IgD-negative memory B cell (primary cell): ENCODE measurements at regions not wholly inside any gene's neighbourhood (a gene's known extent, or its start where the extent isn't known, plus 50 kb on each side); places are given as distances from the start of the nearest gene placed in this dataset.

Experiments used
- H3K27ac Mint-ChIP-seq, 3 donors: one replicate each; pipeline ENCODE4 v1.8.0; 2020 to 2022; ENCODE audit warnings: mild to moderate bottlenecking in 3 of 3, mixed read lengths in 3 of 3, moderate library complexity in 1 of 3
- H3K27me3 Mint-ChIP-seq: one replicate; pipeline ENCODE4 v1.8.0; 2021; ENCODE audit warnings: mixed read lengths
- H3K36me3 Mint-ChIP-seq: one replicate; pipeline ENCODE4 v1.8.0; 2020; ENCODE audit warnings: mild to moderate bottlenecking, mixed read lengths
- H3K4me1 Mint-ChIP-seq, 3 donors: one replicate each; pipeline ENCODE4 v1.8.0; 2020 to 2022; ENCODE audit warnings: mixed read lengths in 3 of 3, mild to moderate bottlenecking in 1 of 3
- H3K4me3 Mint-ChIP-seq, 4 donors: one replicate each; pipeline ENCODE4 v1.8.0; 2020 to 2022; ENCODE audit warnings: mild to moderate bottlenecking in 4 of 4, mixed read lengths in 4 of 4, moderate library complexity in 3 of 4
- H3K9me3 Mint-ChIP-seq, 3 donors: one replicate each; pipeline ENCODE4 v1.8.0; 2020 to 2021; ENCODE audit warnings: mixed read lengths in 3 of 3, mild to moderate bottlenecking in 1 of 3

GRCh38 chr1:209227941-209228340, 355.6 kb upstream of the CAMK1G start:
- Mint-ChIP-seq H3K27me3 (peaks cover 6% of the 10 kb centered on the region), H3K27ac (no peak overlapping the region), H3K4me3 (no peak overlapping the region), H3K36me3 (no peaks in the 10 kb centered on the region), H3K9me3 (peaks cover 0 to 5% (median 4%) of the 10 kb centered on the region in 3 donors), H3K4me1 (peaks cover 0 to 4% (median 4%) of the 10 kb centered on the region in 3 donors)

- Mint-ChIP-seq H3K9me3 (peaks cover 0 to 5% (median 4%) of the 10 kb centered on the region in 3 donors), H3K27me3 (peaks cover 2% of the 10 kb centered on the region), H3K4me3 (no peak overlapping the region)
These were observed 353.9 kb upstream of the CAMK1G start for GRCh38 chr1:209229494-209230061.

GRCh38 chr1:209230314-209230713, 353.2 kb upstream of the CAMK1G start:
- Mint-ChIP-seq H3K9me3 (peaks cover 0 to 4% (median 3%) of the 10 kb centered on the region in 3 donors), H3K4me3 (no peak overlapping the region), H3K27ac (no peak overlapping the region), H3K27me3 (peaks cover 2% of the 10 kb centered on the region), H3K36me3 (no peaks in the 10 kb centered on the region), H3K4me1 (no peaks in the 10 kb centered on the region)

More at GRCh38 chr1:209229494-209230061, 353.9 kb upstream of the CAMK1G start:
- no peak overlapping the region for H3K27ac Mint-ChIP-seq
- no peaks in the 10 kb centered on the region for H3K4me1 Mint-ChIP-seq
- H3K36me3 Mint-ChIP-seq, result no peaks in the 10 kb centered on the region

- Mint-ChIP-seq H3K4me1 (no peaks in the 10 kb centered on the region), H3K27ac (no peak overlapping the region), H3K9me3 (peaks cover 0 to 4% (median 3%) of the 10 kb centered on the region in 3 donors), H3K4me3 (no peak overlapping the region), H3K27me3 (peaks cover 2% of the 10 kb centered on the region), H3K36me3 (no peaks in the 10 kb centered on the region)
These were observed 351.9 kb upstream of the CAMK1G start for GRCh38 chr1:209231476-209232156.

DNA sequence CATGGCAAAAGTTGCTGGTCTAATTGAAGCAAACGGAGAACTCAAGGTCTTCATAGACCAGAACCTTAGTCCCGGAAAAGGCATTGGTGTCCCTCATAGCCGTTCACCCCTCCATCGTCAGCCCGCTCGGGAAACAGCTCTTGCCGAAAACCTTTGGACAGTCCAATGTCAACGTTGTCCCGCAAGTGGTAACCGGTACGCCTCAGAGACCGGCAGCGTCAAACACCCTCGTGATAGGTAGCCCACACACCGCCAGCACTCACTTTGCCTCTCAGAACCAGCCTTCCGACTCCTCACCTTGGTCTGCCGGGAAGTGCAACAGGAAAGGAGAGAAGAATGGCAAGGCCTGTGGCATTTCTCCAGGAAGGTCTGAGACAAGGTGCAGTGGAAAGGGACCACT, 351.3 kb upstream of the CAMK1G start:
- Mint-ChIP-seq H3K27ac (no peak overlapping the region), H3K36me3 (no peaks in the 10 kb centered on the region), H3K9me3 (peaks cover 0 to 4% (median 3%) of the 10 kb centered on the region in 3 donors), H3K4me3 (no peak overlapping the region), H3K27me3 (peaks cover 2% of the 10 kb centered on the region), H3K4me1 (no peaks in the 10 kb centered on the region)

DNA sequence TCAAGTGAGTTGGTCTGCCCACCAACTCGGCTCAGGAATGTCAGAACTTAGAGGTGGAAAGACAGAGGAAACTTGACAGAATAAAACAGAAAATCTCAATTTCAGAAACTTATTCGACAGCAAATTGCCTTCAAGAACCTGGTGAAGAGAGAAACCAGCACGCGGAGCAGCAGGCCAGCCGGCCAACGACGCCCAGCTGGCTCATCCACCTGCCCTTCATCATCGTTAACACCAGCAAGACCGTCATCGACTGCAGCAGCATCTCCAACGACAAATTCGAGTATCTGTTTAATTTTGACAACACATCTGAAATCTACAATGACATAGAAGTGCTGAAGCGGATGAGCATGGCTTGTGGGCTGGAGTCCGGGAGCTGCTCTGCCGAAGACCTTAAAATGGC, 350.8 kb upstream of the CAMK1G start:
- no peak overlapping the region for H3K27ac Mint-ChIP-seq
- no peak overlapping the region for H3K4me3 Mint-ChIP-seq
- no peaks in the 10 kb centered on the region for H3K4me1 Mint-ChIP-seq
- peaks cover 2% of the 10 kb centered on the region for H3K27me3 Mint-ChIP-seq
- H3K9me3 Mint-ChIP-seq, result peaks cover 0 to 4% (median 3%) of the 10 kb centered on the region in 3 donors
- no peaks in the 10 kb centered on the region for H3K36me3 Mint-ChIP-seq

DNA sequence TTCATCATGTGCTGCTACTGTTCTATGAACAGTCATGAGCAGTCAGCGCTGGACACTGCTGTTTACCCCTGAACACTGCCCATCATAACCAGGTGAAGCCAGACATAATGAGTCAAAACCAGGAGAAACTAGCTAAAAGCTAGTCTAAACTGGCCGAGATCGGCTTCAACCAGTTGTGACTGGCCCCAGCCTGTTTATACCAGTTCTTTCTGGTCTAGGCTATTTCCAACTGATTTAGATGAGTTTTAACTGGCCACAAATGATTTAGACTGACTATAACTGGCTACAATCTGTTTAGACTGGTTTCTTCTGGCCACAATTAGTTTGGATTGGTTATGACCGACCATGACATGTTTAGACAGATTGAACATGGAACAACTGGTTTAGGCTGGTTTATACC, 348.3 kb upstream of the CAMK1G start:
- Mint-ChIP-seq H3K36me3 (no peaks in the 10 kb centered on the region), H3K27ac (no peak overlapping the region), H3K4me3 (no peak overlapping the region), H3K9me3 (peaks cover 0 to 3% (median 0%) of the 10 kb centered on the region in 3 donors), H3K27me3 (peaks cover 2% of the 10 kb centered on the region), H3K4me1 (no peaks in the 10 kb centered on the region)

- Mint-ChIP-seq H3K4me1 (no peaks in the 10 kb centered on the region), H3K27ac (no peak overlapping the region), H3K4me3 (no peak overlapping the region), H3K9me3 (no peaks in the 10 kb centered on the region), H3K36me3 (peaks cover 2% of the 10 kb centered on the region), H3K27me3 (peaks cover 2% of the 10 kb centered on the region)
These were observed 345.2 kb upstream of the CAMK1G start for GRCh38 chr1:209238356-209238755.

DNA sequence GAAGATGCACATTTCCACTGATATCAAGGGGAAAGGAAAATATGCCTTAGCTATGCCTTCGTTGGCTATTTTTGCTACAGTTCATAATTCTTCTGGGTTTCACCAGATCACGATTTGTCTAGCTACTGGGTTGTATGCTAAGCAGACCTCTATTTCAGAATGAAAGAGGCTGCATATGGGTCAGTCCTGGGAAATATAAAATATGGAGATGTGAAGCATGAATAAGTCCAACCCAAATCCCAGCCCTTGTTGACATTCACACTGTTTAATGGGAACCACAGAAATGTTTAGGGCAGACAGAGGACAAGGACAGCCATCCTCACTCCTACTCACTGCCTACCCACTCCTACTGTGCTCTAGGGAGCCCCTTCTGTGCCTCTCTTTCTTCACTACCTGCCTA, 343.2 kb upstream of the CAMK1G start:
- no peak overlapping the region for H3K27ac Mint-ChIP-seq
- no peaks in the 10 kb centered on the region for H3K9me3 Mint-ChIP-seq
- H3K4me1 Mint-ChIP-seq, result no peaks in the 10 kb centered on the region
- peaks cover 2% of the 10 kb centered on the region for H3K36me3 Mint-ChIP-seq
- peaks cover 2% of the 10 kb centered on the region for H3K27me3 Mint-ChIP-seq
- no peak overlapping the region for H3K4me3 Mint-ChIP-seq

- no peaks in the 10 kb centered on the region for H3K4me1 Mint-ChIP-seq
- peaks cover 2% of the 10 kb centered on the region for H3K36me3 Mint-ChIP-seq
These were observed 342.0 kb upstream of the CAMK1G start for GRCh38 chr1:209241487-209241886.

DNA sequence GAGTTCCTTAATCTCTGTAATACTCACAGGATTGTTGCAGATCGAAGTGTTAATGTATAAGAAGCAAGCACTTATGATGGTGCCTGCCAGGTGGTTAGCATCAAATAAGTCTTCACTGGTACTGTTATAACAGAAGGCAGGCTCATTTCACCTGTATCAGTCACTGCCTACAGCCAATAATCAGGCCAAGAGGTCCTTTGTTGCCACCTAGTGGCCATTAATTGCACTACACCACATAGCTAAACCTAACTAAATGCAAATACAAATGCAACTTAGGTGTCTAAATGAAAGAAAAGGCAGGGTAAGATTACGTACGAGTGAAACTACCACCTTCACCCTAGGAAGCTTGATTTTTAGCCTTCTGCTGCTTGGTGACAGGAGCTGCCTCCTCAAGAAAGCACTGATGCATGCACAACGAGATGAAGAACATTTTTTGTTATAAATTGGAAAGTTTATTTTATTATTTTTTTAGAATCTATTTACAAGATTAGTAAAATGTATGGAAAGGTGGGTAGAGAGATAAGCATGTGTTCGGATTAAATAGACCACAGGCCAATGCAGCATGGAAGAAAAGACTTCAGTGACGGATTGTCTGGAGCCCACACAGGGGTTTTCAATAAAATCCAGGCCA, 334.8 kb upstream of the CAMK1G start:
- no peaks in the 10 kb centered on the region for H3K36me3 Mint-ChIP-seq
- H3K4me1 Mint-ChIP-seq, result peaks cover 0 to 3% (median 2%) of the 10 kb centered on the region in 3 donors
- peaks cover 2% of the 10 kb centered on the region for H3K27me3 Mint-ChIP-seq
- H3K4me3 Mint-ChIP-seq, result no peak overlapping the region
- no peak overlapping the region for H3K27ac Mint-ChIP-seq
- peaks cover 0 to 1% (median 0%) of the 10 kb centered on the region in 3 donors for H3K9me3 Mint-ChIP-seq

More at GRCh38 chr1:209241487-209241886, 342.0 kb upstream of the CAMK1G start:
- peaks cover 2% of the 10 kb centered on the region for H3K27me3 Mint-ChIP-seq
- H3K9me3 Mint-ChIP-seq, result no peaks in the 10 kb centered on the region
- H3K4me3 Mint-ChIP-seq, result no peak overlapping the region
- no peak overlapping the region for H3K27ac Mint-ChIP-seq

DNA sequence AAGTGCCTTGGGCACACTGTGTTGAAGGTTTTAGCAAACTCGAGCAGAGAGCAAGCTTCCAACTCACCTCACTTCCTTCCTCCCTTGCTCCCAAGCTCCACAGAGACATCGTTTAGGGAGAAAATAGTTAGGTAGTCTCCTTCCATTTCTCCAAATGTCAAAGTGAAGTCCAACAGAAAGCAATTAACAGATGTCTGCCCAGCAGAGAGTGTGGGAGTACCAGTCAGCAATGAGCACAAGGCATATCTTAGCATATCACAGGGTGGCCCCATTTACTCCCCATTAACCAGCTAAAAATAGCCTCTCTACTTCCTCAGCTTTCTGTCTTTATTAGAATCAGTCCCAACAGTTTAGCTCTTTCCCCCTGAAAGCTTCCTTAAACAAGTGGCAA, 334.2 kb upstream of the CAMK1G start:
- Mint-ChIP-seq H3K27me3 (peaks cover 2% of the 10 kb centered on the region), H3K36me3 (no peaks in the 10 kb centered on the region), H3K4me1 (peaks cover 0 to 3% (median 2%) of the 10 kb centered on the region in 3 donors), H3K27ac (no peak overlapping the region), H3K9me3 (peaks cover 0 to 1% (median 0%) of the 10 kb centered on the region in 3 donors), H3K4me3 (no peak overlapping the region)

- peaks cover 2% of the 10 kb centered on the region for H3K27me3 Mint-ChIP-seq
- peaks cover 0 to 1% (median 0%) of the 10 kb centered on the region in 3 donors for H3K9me3 Mint-ChIP-seq
- no peak overlapping the region for H3K4me3 Mint-ChIP-seq
- no peaks in the 10 kb centered on the region for H3K36me3 Mint-ChIP-seq
- H3K4me1 Mint-ChIP-seq, result peaks cover 0 to 3% (median 2%) of the 10 kb centered on the region in 3 donors
- no peak overlapping the region for H3K27ac Mint-ChIP-seq
These were observed 333.6 kb upstream of the CAMK1G start for GRCh38 chr1:209249785-209250440.

- H3K4me1 Mint-ChIP-seq, result peaks cover 0 to 3% (median 2%) of the 10 kb centered on the region in 3 donors
- H3K9me3 Mint-ChIP-seq, result peaks cover 0 to 2% (median 1%) of the 10 kb centered on the region in 3 donors
- H3K27ac Mint-ChIP-seq, result no peak overlapping the region
- no peak overlapping the region for H3K4me3 Mint-ChIP-seq
- H3K36me3 Mint-ChIP-seq, result no peaks in the 10 kb centered on the region
- peaks cover 4% of the 10 kb centered on the region for H3K27me3 Mint-ChIP-seq
These were observed 332.5 kb upstream of the CAMK1G start for GRCh38 chr1:209250861-209251636.
